Urothelium cell line (cell line): ENCODE measurements at regions not wholly inside any gene's neighbourhood (a gene's known extent, or its start where the extent isn't known, plus 50 kb on each side); places are given as distances from the start of the nearest gene placed in this dataset.

Source experiments
- DNase-seq: peaks from one replicate; pipeline ENCODE4 v3.0.0; 2011; ENCODE audit warnings: low spot score, mixed read lengths
- FAIRE-seq: peaks from 2 replicates; lab custom pipeline; 2011; peaks lifted over from hg19 to GRCh38; lab: Jason Lieb, UNC

DNA sequence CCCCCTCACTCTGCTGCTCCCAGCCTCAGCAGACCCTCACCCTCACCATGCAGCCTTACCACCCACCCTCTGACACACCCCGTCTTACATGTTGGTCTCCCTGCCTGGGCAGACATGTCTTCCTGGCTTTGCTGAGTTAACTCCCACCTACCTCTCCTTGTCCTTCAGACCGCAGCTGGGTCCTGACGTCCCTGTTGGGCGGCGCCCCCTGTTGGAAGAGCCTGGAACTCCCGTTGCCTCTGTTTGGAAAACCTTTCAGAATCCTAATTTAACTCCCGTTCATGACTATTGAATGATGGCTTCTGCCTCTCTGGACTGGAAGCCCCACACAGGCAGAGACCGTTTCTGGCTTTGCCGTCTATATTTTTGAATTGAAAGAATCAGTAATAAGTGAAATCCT is 245.1 kb downstream of the MYLK4 start:
- FAIRE-seq (no peak), DNase-seq (no peak)

DNA sequence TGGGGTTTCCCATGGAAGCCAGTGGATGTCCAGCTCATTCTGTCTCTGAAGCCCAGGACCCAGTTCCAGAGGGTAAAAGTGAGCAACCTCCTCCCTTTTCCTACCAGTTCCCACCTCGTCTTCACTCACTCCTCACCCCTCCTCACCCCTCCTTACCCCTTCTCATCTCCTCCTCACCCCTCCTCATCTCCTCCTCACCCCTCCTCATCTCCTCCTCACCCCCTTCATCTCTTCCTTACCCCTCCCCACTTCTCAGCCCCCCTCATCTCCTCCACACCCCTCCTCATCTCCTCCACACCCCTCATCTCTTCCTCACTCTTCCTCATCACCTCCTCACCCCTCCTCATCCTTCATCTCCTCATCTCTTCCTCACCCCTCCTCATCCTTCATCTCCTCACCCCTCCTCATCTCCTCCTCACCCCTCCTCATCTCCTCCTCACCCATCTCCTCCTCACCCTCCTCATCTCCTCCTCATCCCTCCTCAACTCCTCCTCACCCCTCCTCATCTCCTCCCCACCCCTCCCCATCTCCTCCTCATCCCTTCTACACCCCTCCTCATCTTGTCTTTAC is 246.1 kb downstream of the MYLK4 start:
- DNase-seq = no peak
- FAIRE-seq = no peak

- DNase-seq = no peak
- FAIRE-seq = no peak
Measured at GRCh38 chr6:2503816-2504494, 246.8 kb downstream of the MYLK4 start.

DNA sequence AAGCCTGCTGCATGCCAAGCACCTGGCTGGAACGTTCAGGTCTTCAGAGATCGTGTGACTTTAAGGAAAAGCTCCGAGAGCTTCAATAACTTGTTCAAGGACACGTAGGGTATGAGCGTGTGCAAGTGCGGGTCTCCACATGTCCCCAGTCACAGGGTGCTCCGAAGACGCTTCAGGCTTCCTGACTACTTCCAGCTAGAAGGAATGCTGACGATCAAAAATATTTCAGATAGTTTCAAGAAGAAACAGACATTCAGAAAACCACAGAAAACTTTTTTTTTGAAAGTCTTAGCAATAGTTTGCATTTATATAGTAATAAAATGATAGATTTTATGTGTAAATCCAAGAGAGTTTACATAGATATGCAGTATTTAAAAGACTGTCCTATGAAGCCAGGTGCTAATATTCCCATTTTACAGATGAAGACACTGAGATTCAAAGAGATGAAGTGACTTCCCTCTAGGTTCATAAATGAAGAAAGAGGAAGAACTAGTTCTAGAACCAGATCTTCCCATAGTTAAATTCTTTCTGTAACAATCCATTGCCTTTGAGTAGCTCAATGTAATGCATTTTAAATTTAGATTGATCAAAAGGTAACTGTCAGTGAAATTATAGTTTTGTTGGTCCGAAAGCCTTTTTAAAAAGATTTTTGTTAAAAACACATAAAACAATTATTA is 247.6 kb downstream of the MYLK4 start:
- FAIRE-seq (no peak), DNase-seq (no peak)

DNA sequence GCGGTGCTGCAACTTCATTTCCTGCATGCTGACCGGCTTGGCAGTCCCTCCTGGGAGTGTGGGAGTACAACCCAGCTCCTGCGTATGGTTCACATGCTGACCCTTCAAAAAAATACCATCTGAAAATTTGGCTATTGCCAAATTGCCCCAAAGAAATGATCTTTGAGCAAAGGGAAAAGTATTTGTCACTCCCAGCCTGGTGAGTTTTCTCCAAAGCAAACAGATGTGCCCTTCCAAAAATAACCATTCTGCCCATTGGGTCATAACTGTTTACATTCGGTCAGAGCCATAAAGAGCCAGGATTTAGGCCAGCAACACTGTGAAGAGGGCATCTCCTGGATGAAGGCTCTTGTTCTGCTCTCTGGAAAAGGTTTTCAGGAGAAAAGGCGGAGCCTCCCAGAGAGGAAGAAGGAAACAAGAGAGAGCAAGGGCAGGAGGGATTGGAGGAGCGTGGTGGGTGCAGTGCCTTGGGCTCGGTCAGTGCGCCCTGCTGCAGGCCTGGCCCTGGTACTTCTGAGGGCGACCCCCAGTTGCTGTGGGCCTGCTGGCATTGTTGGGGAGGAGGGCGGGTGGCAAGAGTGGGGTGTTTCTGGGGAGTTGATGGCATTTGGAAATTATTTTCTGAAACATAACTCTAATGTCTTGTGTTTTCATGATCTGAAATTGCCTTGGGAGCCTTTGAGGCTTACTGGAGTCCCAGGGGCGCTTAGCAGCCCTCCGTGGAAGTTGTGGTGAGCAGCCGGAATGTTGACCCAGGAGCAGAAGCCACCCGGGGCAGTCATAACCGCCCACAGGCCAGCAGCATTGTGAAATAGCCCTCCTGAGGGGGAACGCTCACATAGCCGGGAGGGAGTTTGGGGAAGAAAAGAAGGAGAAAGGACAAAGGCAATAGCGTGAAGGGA is 248.4 kb downstream of the MYLK4 start:
- FAIRE-seq = no peak

DNA sequence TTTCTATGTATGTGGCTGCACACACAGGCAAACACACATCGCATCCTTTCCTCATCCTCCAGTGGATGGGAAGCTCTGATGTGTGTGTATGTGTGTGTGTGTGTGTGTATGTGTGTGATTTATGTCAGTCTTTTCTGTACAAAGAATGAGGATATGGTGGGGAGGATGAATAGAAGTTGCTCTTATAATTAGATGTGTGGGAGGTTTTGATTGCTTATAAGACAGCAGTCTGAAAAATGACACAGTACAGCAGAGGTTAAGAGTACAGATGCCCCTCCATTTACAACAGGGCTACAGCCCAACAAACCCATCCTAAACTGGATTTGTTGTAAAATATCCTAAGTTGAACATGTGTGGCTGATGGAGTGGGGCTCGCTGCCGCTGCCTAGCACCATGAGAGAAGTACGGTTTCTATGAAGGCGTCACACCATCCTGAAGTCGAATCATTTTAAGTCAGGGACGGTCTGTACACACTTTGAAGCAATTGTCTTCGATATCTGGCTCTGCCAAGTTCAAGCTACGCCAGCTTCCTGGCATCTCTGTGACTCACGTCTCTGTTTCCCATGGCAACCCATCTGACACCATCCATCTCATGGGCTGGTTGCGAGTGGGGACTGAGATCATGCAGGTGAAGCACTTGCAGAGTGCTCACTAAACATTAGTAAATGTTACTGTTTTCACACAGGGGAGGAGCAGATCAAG is 252.6 kb downstream of the MYLK4 start:
- FAIRE-seq (peak; percentile 70), DNase-seq (peak; percentile 71)

More for the DNA sequence above, 248.4 kb downstream of the MYLK4 start:
- DNase-seq = no peak

DNA sequence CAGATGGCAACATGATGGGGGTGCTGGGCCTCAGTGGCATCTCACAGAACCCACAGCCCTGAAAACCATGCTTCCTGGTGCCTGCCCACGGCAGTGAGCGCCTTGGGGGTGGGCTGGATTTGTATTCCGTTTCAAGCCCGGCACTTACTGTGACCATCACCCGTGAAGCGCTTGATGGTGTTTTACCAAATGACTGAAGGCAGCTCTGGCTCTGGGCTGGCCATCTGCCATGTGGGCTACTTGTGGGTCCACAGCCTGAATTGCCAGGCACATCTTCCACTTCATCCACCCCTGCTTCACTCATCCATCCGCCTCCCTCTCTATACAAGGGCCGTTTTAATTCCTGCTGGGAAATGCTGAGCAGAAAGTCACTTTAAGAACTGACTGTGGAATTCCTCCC is 250.9 kb upstream of the GMDS start:
- FAIRE-seq (no peak), DNase-seq (no peak)

GRCh38 chr6:2492686-2493523 is 247.5 kb upstream of the GMDS start:
- FAIRE-seq (no peak), DNase-seq (no peak)

DNA sequence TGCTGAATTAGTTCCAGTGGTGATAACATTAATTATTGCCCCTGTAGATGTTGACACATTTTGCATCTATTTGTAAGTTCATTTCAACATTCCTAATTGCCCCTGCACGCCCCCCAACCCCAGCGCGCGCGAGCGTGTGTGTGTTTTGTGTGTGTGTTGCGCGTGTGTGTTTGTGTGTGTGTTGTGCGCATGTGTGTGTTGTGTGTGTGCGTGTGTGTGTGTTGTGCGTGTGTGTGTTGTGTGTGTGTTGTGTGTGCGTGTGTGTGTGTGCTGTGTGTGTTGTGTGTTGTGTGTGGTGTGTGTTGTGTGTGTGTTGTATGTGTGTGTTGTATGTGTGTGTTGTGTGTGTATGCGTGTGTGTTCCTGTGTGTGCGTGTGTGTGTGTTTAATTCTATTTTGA is 245.7 kb upstream of the GMDS start:
- DNase-seq (no peak), FAIRE-seq (peak; percentile 97)

GRCh38 chr6:2488578-2488977 is 243.2 kb upstream of the GMDS start:
- FAIRE-seq (no peak), DNase-seq (no peak)

DNA sequence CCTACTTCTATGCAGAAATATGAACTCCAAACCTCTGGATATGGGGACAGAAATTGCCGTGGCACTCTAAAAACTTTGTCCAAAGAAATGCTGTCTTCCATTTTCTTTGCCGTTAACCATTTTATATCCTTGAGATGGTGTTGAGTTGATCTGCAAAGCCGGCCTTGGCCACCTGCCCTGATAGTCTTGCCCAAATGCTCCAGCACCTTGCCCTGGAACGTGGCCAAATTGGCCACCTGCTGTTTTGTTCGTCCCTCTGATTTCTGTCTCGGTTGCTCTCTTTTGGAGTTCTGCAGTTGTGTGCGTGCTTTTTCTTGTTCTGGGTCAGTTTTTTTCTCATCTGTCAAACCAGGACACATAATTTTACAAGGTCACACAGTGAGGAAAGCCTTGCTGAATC is 239.7 kb upstream of the GMDS start:
- no peak for FAIRE-seq

GRCh38 chr6:2482773-2483172 is 237.4 kb upstream of the GMDS start:
- no peak for DNase-seq
- no peak for FAIRE-seq

More for the DNA sequence above, 239.7 kb upstream of the GMDS start:
- no peak for DNase-seq

- FAIRE-seq (no peak), DNase-seq (no peak)
Measured at GRCh38 chr6:2481307-2481706, 235.9 kb upstream of the GMDS start.

- DNase-seq = no peak
- FAIRE-seq = no peak
Measured at GRCh38 chr6:2480267-2480966, 235.0 kb upstream of the GMDS start.

DNA sequence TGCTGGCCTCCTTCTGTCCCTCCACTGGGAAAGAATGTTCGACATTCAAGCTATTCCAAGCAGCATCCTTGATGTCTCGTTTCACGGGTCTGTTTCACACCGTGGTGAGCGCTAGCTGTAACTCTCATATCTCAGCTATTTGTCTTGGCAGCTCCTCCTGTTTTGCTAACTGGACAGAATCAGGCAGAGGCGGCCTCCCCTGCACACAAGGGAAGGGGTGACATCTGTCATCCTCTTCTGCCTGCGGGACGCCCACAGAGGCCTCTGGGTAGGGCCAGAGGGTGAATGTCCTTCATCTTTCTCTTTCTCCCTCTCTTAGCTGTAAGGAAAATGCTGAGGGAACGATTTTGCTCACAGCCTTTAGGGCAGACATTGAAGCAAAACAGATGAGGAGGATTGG is 232.8 kb upstream of the GMDS start:
- no peak for FAIRE-seq
- DNase-seq = no peak

- no peak for DNase-seq
- FAIRE-seq = no peak
Measured at GRCh38 chr6:2477666-2478065, 232.3 kb upstream of the GMDS start.

DNA sequence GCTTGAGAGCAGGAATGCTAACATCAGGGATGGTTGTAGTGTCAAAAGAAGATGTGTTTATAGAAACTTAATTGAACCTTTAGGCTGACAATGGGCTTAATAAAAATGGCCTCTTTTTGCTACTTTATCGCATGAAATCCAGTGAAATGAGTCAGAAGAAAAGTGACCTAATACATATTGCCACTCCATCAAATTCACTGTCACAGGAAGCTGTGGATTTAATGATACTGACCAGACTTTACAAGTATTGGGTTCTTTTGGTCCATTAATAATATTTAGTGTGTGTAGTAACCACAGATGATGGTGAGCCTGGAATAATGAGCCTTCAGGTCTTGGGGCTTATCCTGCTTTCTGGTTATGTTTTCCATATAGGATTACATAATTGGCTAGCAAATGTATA is 231.8 kb upstream of the GMDS start:
- DNase-seq = no peak
- no peak for FAIRE-seq

GRCh38 chr6:2476376-2476775 is 231.0 kb upstream of the GMDS start:
- DNase-seq = no peak
- no peak for FAIRE-seq

DNA sequence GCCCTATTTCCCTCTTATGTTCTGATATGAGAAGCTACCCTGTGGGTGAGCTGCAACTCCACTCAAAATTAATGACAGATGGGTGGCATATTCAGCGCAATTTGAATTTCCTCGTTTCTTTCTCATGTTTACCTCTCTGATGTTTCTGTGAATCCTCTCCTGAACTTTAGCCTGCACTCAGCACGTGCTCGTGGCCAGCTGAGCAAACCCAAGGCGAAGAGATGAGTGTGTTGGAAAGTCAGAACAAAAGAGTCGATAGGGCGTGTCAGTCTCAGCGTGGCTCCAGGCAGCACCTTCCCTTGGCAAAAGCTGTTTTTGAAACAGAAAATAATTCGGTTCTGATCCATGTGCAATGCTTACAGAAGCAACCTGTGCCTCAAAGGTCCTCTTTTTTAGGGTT is 226.1 kb upstream of the GMDS start:
- no peak for FAIRE-seq
- DNase-seq = no peak
